NCI-H1092 treated with DMSO at 0.1 percent for 48 hours (cell line): ENCODE measurements at regions not wholly inside any gene's neighbourhood (a gene's known extent, or its start where the extent isn't known, plus 50 kb on each side); places are given as distances from the start of the nearest gene placed in this dataset.

Experiments
- DNase-seq: peaks from one replicate; lab custom pipeline; 2025; lab: John Stamatoyannopoulos, UW

DNA sequence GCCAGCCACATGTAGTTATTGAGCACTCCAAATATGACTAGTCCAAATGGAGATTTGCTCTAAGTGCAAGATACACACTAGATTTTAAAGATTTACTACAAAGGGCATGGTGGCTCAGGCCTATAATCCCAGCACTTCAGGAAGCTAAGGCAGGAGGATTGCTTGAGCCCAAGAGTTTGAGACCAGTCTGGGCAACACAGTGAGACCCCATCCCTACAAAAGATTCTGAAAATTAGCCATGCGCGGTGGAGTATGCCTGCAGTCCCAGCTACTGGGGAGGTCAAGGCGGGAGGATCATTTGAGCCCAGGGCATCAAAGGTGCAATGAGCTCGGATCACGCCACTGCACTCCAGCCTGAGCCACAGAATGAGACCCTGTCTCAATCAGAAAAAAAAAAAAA is 93.5 kb upstream of the HNRNPA3 start:
- DNase-seq, result no peak

DNA sequence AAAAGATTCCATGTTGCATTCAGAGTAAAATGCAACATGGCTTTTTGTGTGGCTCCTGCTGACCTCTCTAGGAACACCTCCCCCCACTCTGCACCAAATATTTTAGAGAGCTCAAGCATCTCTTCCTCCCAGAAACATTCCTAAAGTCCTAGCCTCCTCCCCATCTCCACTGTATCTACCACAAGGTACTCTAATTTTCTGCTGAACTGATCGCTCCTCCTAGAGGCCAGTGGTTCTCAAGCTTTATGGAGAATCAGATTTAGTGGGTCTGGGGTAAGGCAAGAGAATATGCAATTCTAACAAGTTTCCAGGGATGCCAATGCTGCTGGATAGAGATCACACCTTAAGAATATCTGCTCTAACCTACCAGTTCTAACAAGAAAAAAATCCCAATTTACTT is 89.5 kb upstream of the HNRNPA3 start:
- no peak for DNase-seq

DNA sequence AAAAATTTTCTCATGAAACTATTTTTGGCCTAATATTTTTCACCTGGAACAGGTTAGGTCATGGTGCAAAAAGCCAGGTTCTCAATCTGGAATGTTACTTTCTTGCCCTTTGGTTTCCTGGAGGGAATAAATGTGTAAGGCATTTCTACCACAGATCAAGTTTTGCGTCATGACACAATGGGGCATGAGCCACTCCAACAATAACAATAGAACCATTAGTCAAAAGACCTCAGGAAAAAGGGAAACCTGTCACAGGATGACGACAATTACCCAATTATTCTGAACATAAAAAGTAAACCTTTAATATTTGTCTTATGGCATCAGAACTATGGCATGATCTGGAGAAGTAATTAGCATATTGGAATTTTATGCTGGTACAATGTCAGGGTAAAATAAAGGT is 88.2 kb upstream of the HNRNPA3 start:
- DNase-seq, result no peak

DNA sequence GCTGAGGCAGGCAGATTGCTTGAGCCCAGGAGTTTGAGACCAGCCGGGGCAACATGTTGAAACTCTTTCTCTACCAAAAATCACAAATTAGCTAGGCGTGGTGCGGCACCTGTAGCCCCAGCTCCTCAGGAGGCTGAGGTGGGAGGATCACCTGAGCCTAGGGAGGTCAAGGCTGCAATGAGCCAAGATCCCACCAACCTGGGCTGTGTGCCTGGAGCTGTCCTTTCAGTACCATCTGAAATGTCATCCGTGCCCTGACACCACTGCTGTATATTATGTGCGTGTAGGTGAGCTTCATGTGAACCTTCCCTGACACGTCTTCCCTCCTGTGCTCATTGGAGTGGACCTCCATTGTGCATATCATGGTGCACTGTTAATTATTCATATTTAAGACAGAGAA is 84.8 kb upstream of the HNRNPA3 start:
- DNase-seq, result no peak

DNA sequence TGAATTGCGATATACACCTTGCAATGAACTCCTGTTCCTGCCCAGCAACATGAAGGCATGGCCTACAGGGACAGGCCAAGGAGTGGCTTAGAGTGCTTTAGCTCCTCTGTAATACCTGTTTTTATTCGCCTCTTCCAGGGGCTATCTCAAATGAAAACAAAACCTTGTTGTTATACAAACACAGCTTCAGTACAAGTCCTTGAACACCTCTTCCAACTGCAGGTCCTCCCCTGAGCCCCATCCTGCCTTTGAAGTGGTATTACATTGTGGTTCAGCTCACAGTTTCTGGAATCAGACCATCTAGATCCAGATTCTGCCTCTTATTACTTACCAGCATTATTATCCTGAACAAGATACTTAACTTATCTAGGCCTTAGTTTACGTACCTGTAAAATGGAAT is 83.0 kb upstream of the HNRNPA3 start:
- DNase-seq, result no peak

DNA sequence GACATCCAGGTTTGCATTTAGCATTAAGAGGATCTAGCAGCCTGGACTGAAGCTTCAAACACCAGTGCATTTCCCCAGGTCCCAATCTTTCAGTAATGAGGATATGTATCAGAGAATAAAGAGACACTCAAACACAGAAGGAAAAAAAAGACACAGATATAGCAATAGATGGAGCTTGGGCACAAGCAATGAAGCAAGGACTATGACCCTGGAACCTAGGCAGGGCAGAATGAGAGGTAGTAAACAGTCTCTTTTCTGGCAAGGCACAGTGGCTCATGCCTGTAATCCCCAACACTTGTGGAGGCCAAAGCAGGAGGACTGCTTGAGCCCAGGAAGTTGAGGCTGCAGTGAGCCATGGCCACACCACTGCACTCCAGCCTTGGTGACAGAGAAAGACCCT is 80.7 kb upstream of the HNRNPA3 start:
- DNase-seq, result no peak

DNA sequence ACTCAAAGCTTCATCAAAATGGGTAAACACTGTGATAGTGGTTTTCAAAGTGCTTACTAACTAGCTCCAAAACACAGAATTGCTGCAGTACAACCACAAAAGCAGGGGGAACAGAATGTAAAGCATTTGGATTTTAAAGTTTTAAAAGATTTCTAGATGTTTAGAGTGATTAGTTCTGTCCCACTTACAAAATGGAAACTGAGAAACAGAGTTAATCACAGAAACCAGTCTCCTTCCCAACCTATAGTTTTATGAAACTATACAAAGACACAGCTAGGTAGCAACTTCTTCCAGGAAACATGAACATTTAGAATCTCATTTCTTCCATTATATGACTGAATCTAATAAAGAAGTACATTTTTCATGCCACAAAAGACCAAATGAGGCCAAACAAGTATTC is 73.8 kb upstream of the HNRNPA3 start:
- no peak for DNase-seq

DNA sequence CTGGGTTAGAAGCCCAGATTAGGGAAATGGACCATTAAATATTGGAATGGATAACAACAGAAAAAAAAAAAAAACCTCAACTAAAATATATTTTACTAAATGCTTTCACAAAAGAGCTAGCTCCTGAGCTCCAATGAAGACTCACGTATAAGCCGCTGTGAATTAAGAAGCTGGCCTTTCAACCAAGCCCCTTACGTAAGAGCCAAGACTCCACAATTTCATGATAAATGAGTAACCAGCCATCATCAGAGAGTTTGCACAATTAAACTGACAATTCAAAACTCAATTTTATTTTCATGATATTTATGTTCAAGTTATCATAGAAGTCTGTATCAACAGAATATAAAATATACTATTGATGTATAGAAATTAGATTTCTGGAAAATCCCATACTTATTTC is 70.7 kb upstream of the HNRNPA3 start:
- no peak for DNase-seq

DNA sequence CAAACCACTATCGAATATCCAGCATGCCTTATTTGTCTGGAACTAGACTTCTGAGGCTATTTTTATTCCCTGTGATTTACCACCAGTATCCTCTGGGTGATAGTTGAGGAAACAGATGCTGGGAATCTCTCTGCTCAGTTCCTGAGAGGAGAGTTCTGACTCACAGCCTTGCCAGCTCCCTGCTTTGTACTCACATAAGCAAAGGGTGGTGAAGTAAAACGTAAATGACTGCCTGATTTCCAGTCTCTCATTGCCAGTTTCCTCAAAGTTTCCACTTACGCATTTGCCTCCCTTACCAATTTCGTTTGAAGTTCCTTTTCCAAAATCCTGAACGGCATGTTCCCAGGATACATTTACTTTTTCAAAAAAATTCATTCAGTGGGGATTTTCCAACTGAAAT is 69.2 kb upstream of the HNRNPA3 start:
- DNase-seq, result no peak

DNA sequence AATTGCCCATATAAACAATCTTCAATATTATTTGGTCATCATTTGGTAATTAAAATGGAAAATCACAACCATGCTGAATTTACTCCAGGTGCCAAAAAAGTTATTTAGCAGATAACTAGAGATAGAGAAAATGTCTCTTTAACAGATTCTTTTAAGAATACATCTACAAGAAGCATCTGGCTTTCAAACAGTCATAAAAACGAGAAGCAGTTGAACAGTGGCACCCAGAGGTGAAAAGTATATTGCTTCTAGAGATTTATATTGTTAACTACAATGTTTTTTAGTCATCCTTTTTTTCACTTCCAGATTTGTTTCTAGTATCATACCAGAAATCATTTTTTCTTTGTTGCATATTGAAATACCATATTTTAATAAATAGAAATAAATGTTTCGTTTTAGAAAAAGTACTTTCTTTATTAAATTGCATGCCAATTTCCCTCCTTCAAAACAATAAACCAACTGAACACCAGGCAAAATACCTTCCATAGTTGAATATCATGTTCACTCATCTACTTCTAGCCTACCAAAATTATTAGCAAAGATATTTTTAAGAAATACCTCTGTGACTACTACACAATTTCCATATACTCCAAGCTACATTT is 65.4 kb upstream of the HNRNPA3 start:
- DNase-seq, result peak; percentile 58

DNA sequence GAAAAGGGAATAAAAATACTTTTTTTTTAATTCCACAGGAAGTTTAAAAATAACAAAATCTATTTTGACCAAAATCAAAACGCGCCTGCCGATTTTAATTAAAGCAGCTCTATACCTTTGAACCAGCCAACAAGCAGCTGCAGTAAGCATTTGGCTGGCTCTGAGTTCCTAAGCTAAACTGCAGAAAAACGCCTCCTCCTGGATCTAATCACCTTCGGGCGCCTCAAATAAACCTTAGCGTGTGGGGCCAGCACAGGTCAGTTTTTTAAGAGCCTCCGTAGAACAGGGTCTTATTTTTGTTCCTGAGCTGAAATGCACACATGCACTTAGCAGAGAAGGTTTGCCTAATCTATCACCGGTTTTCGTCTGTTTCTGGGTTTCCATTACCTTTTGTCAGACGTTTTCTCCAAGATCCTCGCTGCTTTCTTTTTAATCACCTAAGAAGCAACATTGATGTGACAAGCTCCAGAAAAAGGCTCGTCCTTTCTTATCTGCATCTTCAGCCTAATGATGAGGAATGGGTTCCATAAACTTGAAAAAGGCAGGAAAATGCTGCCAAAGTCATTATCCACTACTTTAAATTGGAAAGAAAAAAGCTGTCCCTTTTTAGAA is 64.7 kb upstream of the HNRNPA3 start:
- DNase-seq, result no peak

DNA sequence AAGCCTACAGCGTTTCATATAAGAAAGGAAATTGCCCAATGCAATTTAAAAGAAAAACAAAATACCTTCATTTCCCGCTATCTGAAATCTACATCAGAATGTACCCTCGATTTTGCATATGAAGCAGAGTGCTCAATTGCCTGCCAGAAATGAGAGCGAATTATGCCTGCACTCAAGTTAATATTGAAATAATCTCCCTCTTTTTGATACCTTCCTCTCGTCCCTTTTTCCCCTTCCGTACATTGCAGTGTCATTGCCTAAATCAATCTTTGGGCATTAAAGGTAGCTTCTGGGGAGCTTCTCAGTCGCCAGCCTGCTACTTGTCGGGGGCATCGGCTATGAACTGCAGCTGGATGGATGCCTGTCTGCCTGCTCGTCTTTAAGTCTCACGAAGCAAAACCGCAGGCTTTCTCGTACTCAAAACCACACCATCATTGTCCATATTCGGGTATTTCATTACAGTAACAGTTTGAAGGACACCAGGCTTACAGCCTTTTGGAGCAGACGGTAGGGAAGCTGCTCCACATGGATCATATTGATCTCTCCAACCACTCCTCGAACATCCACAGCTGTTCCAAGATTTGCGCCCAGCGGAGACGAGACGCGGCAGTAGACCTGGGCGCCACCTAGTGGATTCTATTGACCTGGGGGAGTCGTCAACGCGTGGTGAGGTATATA is 64.0 kb upstream of the HNRNPA3 start:
- peak; percentile 71 for DNase-seq

DNA sequence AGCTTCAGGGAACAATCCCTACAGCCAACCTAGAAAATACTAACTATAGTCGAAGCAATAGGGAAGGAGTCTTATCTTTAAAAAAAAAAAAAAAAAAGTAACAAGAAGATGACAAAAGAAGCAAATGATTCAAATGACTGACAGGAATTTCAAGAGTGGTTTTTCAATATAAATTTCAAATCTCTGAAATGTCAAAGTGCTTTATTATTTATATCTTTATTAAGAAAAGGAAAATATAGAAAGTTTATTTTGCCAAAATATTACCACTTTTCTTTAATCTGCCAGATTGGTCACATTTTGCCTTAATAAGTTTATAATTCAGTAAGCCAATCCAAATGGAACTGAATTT is 63.5 kb upstream of the HNRNPA3 start:
- no peak for DNase-seq

DNA sequence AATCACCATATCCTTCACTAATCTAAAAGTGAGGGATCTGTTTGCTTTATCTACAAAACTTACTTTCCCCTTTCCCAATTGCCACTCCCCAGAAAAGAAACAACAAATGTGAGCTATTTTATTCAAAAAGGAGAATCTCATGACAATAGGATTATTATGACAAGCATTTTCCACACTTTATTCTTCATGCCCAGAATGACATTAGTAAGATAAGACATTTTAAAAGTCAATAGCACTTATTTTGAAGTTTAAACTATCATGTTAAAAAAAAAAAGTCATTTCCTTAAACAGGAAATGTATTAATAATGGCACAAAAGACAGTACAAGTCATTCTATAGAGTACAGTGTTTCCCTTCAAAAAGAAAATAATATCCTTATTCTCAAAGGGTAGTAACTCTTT is 58.8 kb upstream of the HNRNPA3 start:
- DNase-seq, result no peak

DNA sequence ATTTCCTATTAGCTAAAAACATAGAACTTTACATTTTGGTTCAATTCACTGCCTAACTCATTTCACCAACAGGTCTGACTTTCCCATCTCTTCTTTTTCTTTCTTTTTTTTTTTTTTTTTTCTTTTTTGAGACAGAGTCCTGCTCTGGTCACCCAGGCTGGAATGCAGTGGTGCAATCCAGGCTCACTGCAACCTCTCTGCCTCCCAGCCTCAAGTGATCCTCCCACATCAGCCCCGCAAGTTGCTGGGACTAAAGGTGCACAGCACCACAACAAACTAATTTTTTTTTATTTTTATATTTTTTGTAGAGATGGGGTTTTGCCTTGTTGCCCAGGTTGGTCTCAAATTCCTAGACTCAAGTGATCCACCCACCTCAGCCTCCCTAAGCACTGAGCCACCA is 57.8 kb upstream of the HNRNPA3 start:
- DNase-seq, result no peak

DNA sequence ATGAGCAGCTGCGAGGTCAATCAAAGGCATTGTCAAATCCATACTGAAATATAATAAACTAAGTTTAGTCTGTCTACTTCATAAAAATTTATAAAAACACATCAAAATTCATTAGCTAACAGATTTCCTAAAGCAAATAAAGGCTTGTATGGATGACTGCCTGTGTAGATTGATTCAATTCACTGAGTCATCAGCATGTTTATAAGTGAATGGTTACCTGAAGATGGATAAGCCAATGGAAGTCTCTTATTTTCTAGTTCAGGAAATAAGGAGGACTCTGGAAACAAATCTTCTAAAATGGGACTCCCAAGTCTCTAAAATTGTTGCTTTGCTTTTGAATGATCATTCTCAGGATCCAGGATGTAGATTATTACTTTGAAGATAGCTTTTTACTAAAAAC is 57.0 kb upstream of the HNRNPA3 start:
- DNase-seq, result no peak

DNA sequence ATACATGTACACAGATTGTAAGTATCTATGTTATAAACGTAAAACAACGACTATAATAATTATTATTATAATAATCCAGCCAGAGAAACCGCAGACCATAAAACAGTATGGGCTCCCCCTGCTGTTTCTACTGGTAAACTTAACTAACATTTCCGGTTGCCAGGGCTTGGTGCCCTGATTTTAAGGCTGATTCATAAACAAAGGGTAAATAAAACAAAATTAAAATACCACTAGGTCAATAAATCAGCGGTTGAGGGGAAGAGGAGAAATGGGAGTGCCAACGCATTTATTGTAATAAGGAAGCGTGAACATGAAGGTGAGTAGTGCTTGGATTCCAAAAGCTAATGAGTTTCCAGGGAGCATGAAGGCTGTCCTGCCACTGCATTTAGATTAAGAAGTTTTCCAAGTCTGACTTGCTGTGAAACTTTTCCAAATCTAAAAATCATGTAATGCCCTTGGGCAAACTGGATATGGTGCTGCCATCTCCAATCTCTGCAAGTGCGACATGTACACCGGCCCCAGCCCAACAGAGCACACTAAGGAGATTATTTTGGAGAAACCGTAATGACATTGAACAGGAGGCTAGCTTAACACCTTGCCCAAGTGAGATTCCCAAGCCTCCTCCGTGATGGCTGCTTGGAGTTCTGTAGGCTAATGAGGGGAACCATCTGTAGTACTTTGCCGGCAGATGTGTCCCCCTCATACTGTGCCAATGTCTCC is 50.7 kb upstream of the HNRNPA3 start:
- DNase-seq, result peak; percentile 5
